MCF 10A (cell line): ENCODE measurements at regions not wholly inside any gene's neighbourhood (a gene's known extent, or its start where the extent isn't known, plus 50 kb on each side); places are given as distances from the start of the nearest gene placed in this dataset.

ENCODE experiments used
- BruUV-seq: library from RNA; stranded (reverse); fragments of 400-500 nt; replicated peaks from 2 replicates; lab custom pipeline; 2021; lab: Mats Ljungman, UMichigan
- CTCF ChIA-PET: fragments of 300-600 bp; sonication (Branson Sonifier 250); formaldehyde crosslinking; extraction: SDS; loops from one replicate; lab custom pipeline; 2021; ENCODE audit warnings: antibody characterized with exemption, inconsistent platforms; lab: Yijun Ruan, JAX
- POLR2A ChIA-PET: fragments of 300-600, 350-650 bp; sonication (Branson Sonifier 250); formaldehyde crosslinking; extraction: SDS; loops from one replicate; lab custom pipeline; 2020; ENCODE audit warnings: antibody characterized with exemption, inconsistent platforms; lab: Yijun Ruan, JAX
- DNase-seq: peaks from one replicate; pipeline ENCODE4 v3.0.0-alpha.2; 2018; ENCODE audit not compliant: unreplicated experiment
- H3K27ac Mint-ChIP-seq: one replicate; pipeline ENCODE4 v1.8.0; 2022; ENCODE audit warnings: mild to moderate bottlenecking, low read depth, mixed read lengths; ENCODE audit not compliant: unreplicated experiment
- H3K27me3 Mint-ChIP-seq: one replicate; pipeline ENCODE4 v1.8.0; 2022; ENCODE audit warnings: mixed read lengths; ENCODE audit not compliant: insufficient read depth, unreplicated experiment
- H3K36me3 Mint-ChIP-seq: one replicate; pipeline ENCODE4 v1.8.0; 2022; ENCODE audit warnings: mild to moderate bottlenecking, moderate library complexity, mixed read lengths; ENCODE audit not compliant: insufficient read depth, unreplicated experiment
- H3K4me1 Mint-ChIP-seq: one replicate; pipeline ENCODE4 v1.8.0; 2022; ENCODE audit warnings: mixed read lengths; ENCODE audit not compliant: insufficient read depth, unreplicated experiment
- H3K4me3 Mint-ChIP-seq: one replicate; pipeline ENCODE4 v1.8.0; 2022; ENCODE audit warnings: mild to moderate bottlenecking, moderate library complexity, mixed read lengths; ENCODE audit not compliant: unreplicated experiment
- H3K9me3 Mint-ChIP-seq: one replicate; pipeline ENCODE4 v1.8.0; 2022; ENCODE audit warnings: mixed read lengths; ENCODE audit not compliant: unreplicated experiment
- intact Hi-C: fragments of 100-400 bp; cut with micrococcal nuclease; formaldehyde crosslinking; loops from 2 replicates; pipeline ENCODE4 v1.14.1; 2022
- TF ChIP-seq, protein P1 (sequence below): fragments of 200-600 bp; IDR thresholded peaks from one replicate; pipeline ENCODE4 v1.8.0; 2022; ENCODE audit warnings: antibody characterized with exemption, mild to moderate bottlenecking; ENCODE audit not compliant: unreplicated experiment

- intact Hi-C loops = no loop called here
- Mint-ChIP-seq H3K9me3 (peaks cover 7% of the 10 kb centered on the region), H3K27ac (no peak overlapping the region), H3K27me3 (no peaks in the 10 kb centered on the region), H3K36me3 (no peaks in the 10 kb centered on the region), H3K4me1 (peaks cover 18% of the 10 kb centered on the region), H3K4me3 (no peak overlapping the region)
- ChIA-PET CTCF (no interaction called here), POLR2A (no interaction called here)
- no peak for DNase-seq
- TF ChIP-seq, protein P1, sequence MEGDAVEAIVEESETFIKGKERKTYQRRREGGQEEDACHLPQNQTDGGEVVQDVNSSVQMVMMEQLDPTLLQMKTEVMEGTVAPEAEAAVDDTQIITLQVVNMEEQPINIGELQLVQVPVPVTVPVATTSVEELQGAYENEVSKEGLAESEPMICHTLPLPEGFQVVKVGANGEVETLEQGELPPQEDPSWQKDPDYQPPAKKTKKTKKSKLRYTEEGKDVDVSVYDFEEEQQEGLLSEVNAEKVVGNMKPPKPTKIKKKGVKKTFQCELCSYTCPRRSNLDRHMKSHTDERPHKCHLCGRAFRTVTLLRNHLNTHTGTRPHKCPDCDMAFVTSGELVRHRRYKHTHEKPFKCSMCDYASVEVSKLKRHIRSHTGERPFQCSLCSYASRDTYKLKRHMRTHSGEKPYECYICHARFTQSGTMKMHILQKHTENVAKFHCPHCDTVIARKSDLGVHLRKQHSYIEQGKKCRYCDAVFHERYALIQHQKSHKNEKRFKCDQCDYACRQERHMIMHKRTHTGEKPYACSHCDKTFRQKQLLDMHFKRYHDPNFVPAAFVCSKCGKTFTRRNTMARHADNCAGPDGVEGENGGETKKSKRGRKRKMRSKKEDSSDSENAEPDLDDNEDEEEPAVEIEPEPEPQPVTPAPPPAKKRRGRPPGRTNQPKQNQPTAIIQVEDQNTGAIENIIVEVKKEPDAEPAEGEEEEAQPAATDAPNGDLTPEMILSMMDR = no peak
- no TSS peak for BruUV-seq
Observed at GRCh38 chr2:120586507-120587278, 149.0 kb upstream of the GLI2 start.

DNA sequence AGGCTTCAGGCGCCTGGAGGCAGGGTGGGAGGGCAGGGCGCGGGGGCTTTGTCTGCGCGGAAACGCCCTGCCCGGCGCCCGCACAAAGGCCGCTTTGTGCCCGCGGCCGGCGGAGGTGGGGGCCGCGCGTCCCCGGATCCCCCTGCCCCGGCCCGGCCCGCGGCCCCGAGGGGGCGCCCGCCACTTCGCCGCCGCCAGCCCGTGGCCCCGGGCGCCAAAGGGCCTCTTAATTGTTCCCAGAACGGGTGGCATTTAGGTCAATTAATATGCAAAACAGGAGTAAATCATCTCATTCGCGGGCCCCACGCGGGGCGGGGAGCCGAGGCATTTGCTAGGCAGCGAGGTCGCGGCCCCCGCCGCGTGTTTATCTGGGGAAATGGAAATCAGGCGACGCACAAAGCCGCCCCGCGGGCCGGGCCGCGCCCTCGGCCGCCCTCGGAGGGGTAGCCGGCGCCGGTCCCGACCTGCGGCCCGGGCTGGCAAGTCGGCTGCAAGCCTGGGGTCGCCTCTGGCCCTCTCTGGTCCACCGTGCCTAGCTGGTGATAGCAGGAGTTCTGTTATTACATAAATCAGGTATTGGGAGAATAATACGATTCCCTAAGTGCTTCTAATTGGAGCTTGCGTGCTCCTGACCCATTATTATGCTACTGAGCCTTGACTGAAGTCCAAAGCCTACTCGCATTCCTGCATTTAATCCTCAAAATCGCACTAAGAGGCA lies 148.2 kb upstream of the GLI2 start:
- Mint-ChIP-seq H3K9me3 (peaks cover 7% of the 10 kb centered on the region), H3K4me1 (peaks cover 18% of the 10 kb centered on the region), H3K27me3 (no peaks in the 10 kb centered on the region), H3K27ac (no peak overlapping the region), H3K36me3 (no peaks in the 10 kb centered on the region), H3K4me3 (no peak overlapping the region)
- BruUV-seq = no TSS peak
- TF ChIP-seq, protein P1 = no peak
- no peak for DNase-seq
- intact Hi-C loops = no loop called here
- CTCF ChIA-PET = no interaction called here
- POLR2A ChIA-PET = no interaction called here

- BruUV-seq = no TSS peak
- H3K27ac Mint-ChIP-seq = no peak overlapping the region
- intact Hi-C loops = no loop called here
- H3K9me3 Mint-ChIP-seq = peaks cover 3% of the 10 kb centered on the region
- H3K27me3 Mint-ChIP-seq = no peaks in the 10 kb centered on the region
- H3K4me3 Mint-ChIP-seq = no peak overlapping the region
- CTCF ChIA-PET = no interaction called here
- DNase-seq = no peak
- H3K36me3 Mint-ChIP-seq = no peaks in the 10 kb centered on the region
- POLR2A ChIA-PET = no interaction called here
- TF ChIP-seq, protein P1 = no peak
- H3K4me1 Mint-ChIP-seq = peaks cover 18% of the 10 kb centered on the region
Observed at GRCh38 chr2:120587997-120588336, 147.7 kb upstream of the GLI2 start.

DNA sequence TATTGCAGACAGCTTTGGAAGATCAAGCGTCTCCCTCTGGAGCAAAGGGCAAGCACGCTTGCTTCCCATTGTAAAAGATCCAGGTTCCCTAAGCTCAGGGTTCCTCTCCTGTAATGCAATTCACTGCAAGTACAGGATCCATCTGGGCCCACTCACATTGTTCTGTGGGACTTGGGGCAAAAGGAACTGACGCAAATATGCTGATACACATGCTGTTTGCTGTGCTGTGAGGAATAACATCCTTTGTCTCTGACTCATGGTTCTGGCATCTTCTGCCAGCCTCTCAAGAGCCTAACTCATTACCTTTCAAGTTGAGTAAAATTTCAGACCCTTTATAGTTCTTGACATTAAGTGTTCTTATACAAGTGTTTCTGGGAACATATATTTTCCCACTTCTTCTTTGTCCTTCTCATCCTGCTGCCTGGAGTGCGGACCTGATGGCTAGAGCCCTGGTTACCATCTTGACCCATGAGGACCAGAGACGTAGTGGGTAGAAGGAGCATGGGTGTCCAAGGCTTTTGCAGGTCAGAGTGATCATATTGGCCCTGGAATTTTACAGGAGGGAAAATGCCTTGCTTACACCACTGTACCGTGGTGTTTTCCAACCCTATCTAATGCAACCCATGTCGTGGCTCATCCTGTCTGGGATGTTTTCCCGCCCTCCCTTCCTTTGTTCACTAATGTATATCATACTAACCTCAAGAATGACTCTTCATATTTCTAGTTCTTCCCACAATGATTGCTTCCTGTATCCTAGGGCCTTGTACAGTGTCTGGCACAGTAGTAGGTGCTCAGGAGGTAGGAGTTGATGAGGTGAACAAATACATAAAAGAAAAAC lies 145.7 kb upstream of the GLI2 start:
- TF ChIP-seq, protein P1 = no peak
- Mint-ChIP-seq H3K27ac (peak overlapping the region; percentile 44), H3K9me3 (no peaks in the 10 kb centered on the region), H3K4me3 (no peak overlapping the region), H3K27me3 (no peaks in the 10 kb centered on the region), H3K4me1 (peaks cover 24% of the 10 kb centered on the region), H3K36me3 (no peaks in the 10 kb centered on the region)
- ChIA-PET CTCF (interaction anchor here (0.7 to 1.5 kb wide), 3 partner anchors 26 to 247 kb away, joined by 3 to 5 read pairs (median 4); no protein-coding TSS in a partner anchor), POLR2A (no interaction called here)
- BruUV-seq = no TSS peak
- intact Hi-C loops = no loop called here
- peak; percentile 89 for DNase-seq
